HG03469 (cell line): ENCODE measurements at regions not wholly inside any gene's neighbourhood (a gene's known extent, or its start where the extent isn't known, plus 50 kb on each side); places are given as distances from the start of the nearest gene placed in this dataset.

Experiments used
- ATAC-seq: cut with Tn5 transposase; IDR thresholded peaks from one replicate; pipeline ENCODE4 v1.9.1; 2021; ENCODE audit warnings: mild to moderate bottlenecking, moderate library complexity, moderate number of reproducible peaks; ENCODE audit not compliant: unreplicated experiment

- ATAC-seq = no peak
Measured at GRCh38 chr2:162908567-162908966, 70.0 kb upstream of the KCNH7 start.

- ATAC-seq = peak; percentile 96
Measured at GRCh38 chr2:162890690-162891311, 52.2 kb upstream of the KCNH7 start.

- ATAC-seq = no peak
Measured at GRCh38 chr2:162888652-162889051, 50.1 kb upstream of the KCNH7 start.
